Upper lobe of right lung (tissue), 1 donor: ENCODE measurements at regions not wholly inside any gene's neighbourhood (a gene's known extent, or its start where the extent isn't known, plus 50 kb on each side); places are given as distances from the start of the nearest gene placed in this dataset.

ENCODE experiments used
- ATAC-seq: fragments of 200-7000 bp; cut with Tn5 transposase; one replicate; pipeline ENCODE4 v1.9.1; 2020; ENCODE audit warnings: mild to moderate bottlenecking, moderate library complexity
- DNase-seq: peaks from one replicate; pipeline ENCODE4 v3.0.0-alpha.2; 2020
- H3K27ac ChIP-seq: fragments of 200-600 bp; one replicate; pipeline ENCODE4 v1.8.0; 2022
- H3K27me3 ChIP-seq: fragments of 200-600 bp; one replicate; pipeline ENCODE4 v1.8.0; 2022; ENCODE audit warnings: mild to moderate bottlenecking
- H3K36me3 ChIP-seq: fragments of 200-600 bp; one replicate; pipeline ENCODE4 v1.8.0; 2022
- H3K4me1 ChIP-seq: fragments of 200-600 bp; one replicate; pipeline ENCODE4 v1.8.0; 2022
- H3K4me3 ChIP-seq: fragments of 200-600 bp; one replicate; pipeline ENCODE4 v1.8.0; 2022; ENCODE audit warnings: mild to moderate bottlenecking
- H3K9me3 ChIP-seq: fragments of 200-600 bp; one replicate; pipeline ENCODE4 v1.8.0; 2022
- CTCF ChIP-seq: fragments of 200-600 bp; IDR thresholded peaks from one replicate; pipeline ENCODE4 v1.8.0; 2022; ENCODE audit warnings: antibody characterized with exemption
- intact Hi-C: fragments of 100-400 bp; cut with DNase I; formaldehyde crosslinking; loops from one replicate; pipeline ENCODE4 v1.11.0; 2022
- donor health status: DM: no; HTN: yes; CAD: no; lungs with severe emphysema.

- H3K36me3 ChIP-seq, result no peaks in the 10 kb centered on the region
- H3K27ac ChIP-seq, result no peak overlapping the region
- intact Hi-C loops, result no loop called here
- no peak overlapping the region for H3K4me3 ChIP-seq
- H3K27me3 ChIP-seq, result no peaks in the 10 kb centered on the region
- H3K9me3 ChIP-seq, result no peaks in the 10 kb centered on the region
- DNase-seq, result no peak
- ATAC-seq, result no peak
- TF ChIP-seq CTCF, result no peak
- H3K4me1 ChIP-seq, result no peaks in the 10 kb centered on the region
Measured at GRCh38 chr13:47846886-47847285, 154.2 kb downstream of the SUCLA2 start.

GRCh38 chr13:47845981-47846380 is 155.1 kb downstream of the SUCLA2 start:
- ATAC-seq, result no peak
- Histone ChIP-seq H3K27me3 (no peaks in the 10 kb centered on the region), H3K9me3 (no peaks in the 10 kb centered on the region), H3K27ac (no peak overlapping the region), H3K4me1 (no peaks in the 10 kb centered on the region), H3K36me3 (no peaks in the 10 kb centered on the region), H3K4me3 (no peak overlapping the region)
- intact Hi-C loops, result no loop called here
- TF ChIP-seq CTCF, result no peak
- DNase-seq, result no peak

- intact Hi-C loops, result no loop called here
- ATAC-seq, result no peak
- Histone ChIP-seq H3K36me3 (no peaks in the 10 kb centered on the region), H3K4me3 (no peak overlapping the region), H3K27me3 (no peaks in the 10 kb centered on the region), H3K4me1 (no peaks in the 10 kb centered on the region), H3K9me3 (no peaks in the 10 kb centered on the region), H3K27ac (no peak overlapping the region)
- DNase-seq, result no peak
- no peak for TF ChIP-seq CTCF
Measured at GRCh38 chr13:47843005-47843404, 158.1 kb downstream of the SUCLA2 start.

- intact Hi-C loops, result no loop called here
- no peaks in the 10 kb centered on the region for H3K36me3 ChIP-seq
Measured at GRCh38 chr13:47841151-47841550, 159.9 kb downstream of the SUCLA2 start.

GRCh38 chr13:47837906-47838305 is 163.2 kb downstream of the SUCLA2 start:
- no peak overlapping the region for H3K4me3 ChIP-seq
- H3K27me3 ChIP-seq, result no peaks in the 10 kb centered on the region
- ATAC-seq, result no peak
- no peaks in the 10 kb centered on the region for H3K4me1 ChIP-seq
- no peak overlapping the region for H3K27ac ChIP-seq
- no peak for DNase-seq
- TF ChIP-seq CTCF, result no peak
- H3K36me3 ChIP-seq, result no peaks in the 10 kb centered on the region
- H3K9me3 ChIP-seq, result no peaks in the 10 kb centered on the region
- intact Hi-C loops, result no loop called here

More at GRCh38 chr13:47841151-47841550, 159.9 kb downstream of the SUCLA2 start:
- no peaks in the 10 kb centered on the region for H3K27me3 ChIP-seq
- no peak for ATAC-seq
- no peak overlapping the region for H3K4me3 ChIP-seq
- H3K4me1 ChIP-seq, result no peaks in the 10 kb centered on the region
- H3K9me3 ChIP-seq, result no peaks in the 10 kb centered on the region
- no peak for DNase-seq
- no peak overlapping the region for H3K27ac ChIP-seq
- TF ChIP-seq CTCF, result no peak
